ENCODE measurements at regions not wholly inside any gene's neighbourhood (a gene's known extent, or its start where the extent isn't known, plus 50 kb on each side); places are given as distances from the start of the nearest gene placed in this dataset.

GRCh38 chr11:7874056-7874455 is 57.0 kb downstream of the OR10A6 start:
- Histone ChIP-seq H3K9me3 (ENCODE audit: low read depth, low read length, poor library complexity, severe bottlenecking) (no peaks in the 10 kb centered on the region), H3K27me3 (replicated peaks; ENCODE audit: insufficient read depth, low read depth, low read length, poor library complexity) (no peaks in the 10 kb centered on the region), H3K4me3 (ENCODE audit: low read depth, low read length, poor library complexity, severe bottlenecking) (no peak overlapping the region), H3K4me1 (ENCODE audit: insufficient read depth, low read length, poor library complexity, severe bottlenecking) (no peaks in the 10 kb centered on the region), H3K36me3 (ENCODE audit: insufficient read depth, low read length, poor library complexity, severe bottlenecking) (no peaks in the 10 kb centered on the region), H3K27ac (ENCODE audit: low read depth, low read length, poor library complexity, severe bottlenecking) (no peak overlapping the region)
- intact Hi-C loops (cut with micrococcal nuclease; ENCODE audit: unreplicated experiment), result no loop called here
- ChIA-PET POLR2A (ENCODE audit: low non-redundant PET) (no interaction called here), CTCF (no interaction called here)
- TF ChIP-seq CTCF (conservative IDR thresholded peaks at IDR 0.05; ENCODE audit: low read depth, low read length), result no peak
- no peak for TF ChIP-seq EZH2 (IDR thresholded peaks at IDR 0.05; ENCODE audit: borderline replicate concordance, low read depth, low read length, poor library complexity, severe bottlenecking)
- BruUV-seq (replicated peaks), result no TSS peak
- DNase-seq (ENCODE audit: low spot score), result no peak

- intact Hi-C loops (cut with micrococcal nuclease; ENCODE audit: unreplicated experiment), result no loop called here
- no peak overlapping the region for H3K27ac ChIP-seq (ENCODE audit: low read depth, low read length, poor library complexity, severe bottlenecking)
- H3K27me3 ChIP-seq (replicated peaks; ENCODE audit: insufficient read depth, low read depth, low read length, poor library complexity), result no peaks in the 10 kb centered on the region
- no peaks in the 10 kb centered on the region for H3K9me3 ChIP-seq (ENCODE audit: low read depth, low read length, poor library complexity, severe bottlenecking)
- no peak for TF ChIP-seq CTCF (conservative IDR thresholded peaks at IDR 0.05; ENCODE audit: low read depth, low read length)
- no peak for TF ChIP-seq EZH2 (IDR thresholded peaks at IDR 0.05; ENCODE audit: borderline replicate concordance, low read depth, low read length, poor library complexity, severe bottlenecking)
- H3K4me3 ChIP-seq (ENCODE audit: low read depth, low read length, poor library complexity, severe bottlenecking), result no peak overlapping the region
- POLR2A ChIA-PET (ENCODE audit: low non-redundant PET), result no interaction called here
- BruUV-seq (replicated peaks), result no TSS peak
- DNase-seq (ENCODE audit: low spot score), result no peak
- H3K36me3 ChIP-seq (ENCODE audit: insufficient read depth, low read length, poor library complexity, severe bottlenecking), result no peaks in the 10 kb centered on the region
- CTCF ChIA-PET, result no interaction called here
- H3K4me1 ChIP-seq (ENCODE audit: insufficient read depth, low read length, poor library complexity, severe bottlenecking), result no peaks in the 10 kb centered on the region
Measured at GRCh38 chr11:7872890-7873289, 58.2 kb downstream of the OR10A6 start.

- ChIA-PET POLR2A (ENCODE audit: low non-redundant PET) (no interaction called here), CTCF (no interaction called here)
- Histone ChIP-seq H3K27ac (ENCODE audit: low read depth, low read length, poor library complexity, severe bottlenecking) (no peak overlapping the region), H3K4me3 (ENCODE audit: low read depth, low read length, poor library complexity, severe bottlenecking) (no peak overlapping the region), H3K27me3 (replicated peaks; ENCODE audit: insufficient read depth, low read depth, low read length, poor library complexity) (no peaks in the 10 kb centered on the region), H3K4me1 (ENCODE audit: insufficient read depth, low read length, poor library complexity, severe bottlenecking) (no peaks in the 10 kb centered on the region), H3K36me3 (ENCODE audit: insufficient read depth, low read length, poor library complexity, severe bottlenecking) (no peaks in the 10 kb centered on the region), H3K9me3 (ENCODE audit: low read depth, low read length, poor library complexity, severe bottlenecking) (no peaks in the 10 kb centered on the region)
- TF ChIP-seq EZH2 (IDR thresholded peaks at IDR 0.05; ENCODE audit: borderline replicate concordance, low read depth, low read length, poor library complexity, severe bottlenecking) (no peak), CTCF (conservative IDR thresholded peaks at IDR 0.05; ENCODE audit: low read depth, low read length) (no peak)
- no peak for DNase-seq (ENCODE audit: low spot score)
- intact Hi-C loops (cut with micrococcal nuclease; ENCODE audit: unreplicated experiment), result no loop called here
- no TSS peak for BruUV-seq (replicated peaks)
Measured at GRCh38 chr11:7871056-7871455, 60.0 kb downstream of the OR10A6 start.

Measured in A673 (cell line).